HG03045 (cell line): ENCODE measurements at regions not wholly inside any gene's neighbourhood (a gene's known extent, or its start where the extent isn't known, plus 50 kb on each side); places are given as distances from the start of the nearest gene placed in this dataset.

Source experiments
- ATAC-seq: cut with Tn5 transposase; IDR thresholded peaks from one replicate; pipeline ENCODE4 v1.9.1; 2021; ENCODE audit warnings: mild to moderate bottlenecking, moderate library complexity; ENCODE audit not compliant: unreplicated experiment

GRCh38 chr2:60329225-60329624 is 224.2 kb downstream of the BCL11A start:
- ATAC-seq, result no peak

GRCh38 chr2:60324536-60324935 is 228.9 kb downstream of the BCL11A start:
- no peak for ATAC-seq

- ATAC-seq, result no peak
Observed at GRCh38 chr2:60321816-60322215, 231.6 kb downstream of the BCL11A start.

- no peak for ATAC-seq
Observed at GRCh38 chr2:60320724-60321123, 232.7 kb downstream of the BCL11A start.

GRCh38 chr2:60319031-60319547 is 234.4 kb downstream of the BCL11A start:
- no peak for ATAC-seq

- no peak for ATAC-seq
Observed at GRCh38 chr2:60318544-60318943, 234.9 kb downstream of the BCL11A start.

GRCh38 chr2:60317844-60318243 is 235.6 kb downstream of the BCL11A start:
- peak; percentile 66 for ATAC-seq

GRCh38 chr2:60317034-60317386 is 236.4 kb downstream of the BCL11A start:
- ATAC-seq, result no peak

- ATAC-seq, result no peak
Observed at GRCh38 chr2:60316381-60317033, 236.9 kb downstream of the BCL11A start.

- ATAC-seq, result peak; percentile 34
Observed at GRCh38 chr2:60313470-60314172, 239.8 kb downstream of the BCL11A start.

- ATAC-seq, result peak; percentile 78
Observed at GRCh38 chr2:60312618-60313017, 240.8 kb downstream of the BCL11A start.

- no peak for ATAC-seq
Observed at GRCh38 chr2:60311524-60311923, 241.9 kb downstream of the BCL11A start.

GRCh38 chr2:60309941-60310660 is 243.4 kb downstream of the BCL11A start:
- ATAC-seq, result no peak

GRCh38 chr2:60309336-60309735 is 244.1 kb downstream of the BCL11A start:
- ATAC-seq, result no peak

GRCh38 chr2:60306267-60306861 is 247.1 kb downstream of the BCL11A start:
- no peak for ATAC-seq

- no peak for ATAC-seq
Observed at GRCh38 chr2:60303680-60304079, 249.8 kb downstream of the BCL11A start.

GRCh38 chr2:60302377-60303126 is 250.9 kb downstream of the BCL11A start:
- ATAC-seq, result no peak

- ATAC-seq, result no peak
Observed at GRCh38 chr2:60301726-60302125, 251.7 kb downstream of the BCL11A start.

GRCh38 chr2:60299179-60299578 is 254.3 kb downstream of the BCL11A start:
- no peak for ATAC-seq

GRCh38 chr2:60298006-60298696 is 255.3 kb downstream of the BCL11A start:
- no peak for ATAC-seq
